HL-60 (cell line): ENCODE measurements at regions not wholly inside any gene's neighbourhood (a gene's known extent, or its start where the extent isn't known, plus 50 kb on each side); places are given as distances from the start of the nearest gene placed in this dataset.
A peak's percentile ranks its signal among the peaks of the same experiment; 100 is the strongest.

ENCODE experiments used
- DNase-seq, 2 experiments: peaks; one replicate each; pipeline ENCODE4 v3.0.0-alpha.2; 2010 to 2020; ENCODE audit warnings: low read depth in 1 of 2, low spot score in 1 of 2
- H3K27ac ChIP-seq: fragments of 250-450 bp; sonication (Bioruptor Pico); replicated peaks from 2 replicates; pipeline ENCODE4 v1.5.1; 2020; ENCODE audit warnings: mild to moderate bottlenecking, moderate library complexity
- H3K27me3 ChIP-seq: fragments of 250-450 bp; sonication (Bioruptor Pico); 2 replicates; pipeline ENCODE4 v1.5.1; 2021; ENCODE audit warnings: mild to moderate bottlenecking, moderate library complexity; ENCODE audit not compliant: insufficient read depth, poor library complexity, severe bottlenecking
- H3K4me3 ChIP-seq: replicated peaks from 2 replicates; pipeline ENCODE4 v1.5.1; 2011; ENCODE audit warnings: mild to moderate bottlenecking, control low read depth, low read length; ENCODE audit not compliant: insufficient read depth
- CTCF ChIP-seq: IDR thresholded peaks from one replicate; pipeline ENCODE4 v1.5.1; 2011; ENCODE audit warnings: low read length, control low read depth, inconsistent platforms; ENCODE audit not compliant: insufficient read depth
- GABPA ChIP-seq: IDR thresholded peaks from 2 replicates; pipeline ENCODE4 v1.6.1; 2012; ENCODE audit warnings: low read depth
- POLR2AphosphoS5 ChIP-seq: IDR thresholded peaks from 2 replicates; pipeline ENCODE4 v1.6.1; 2012; ENCODE audit warnings: low read depth
- REST ChIP-seq: IDR thresholded peaks from 2 replicates; pipeline ENCODE4 v1.6.1; 2012; ENCODE audit warnings: low read depth; ENCODE audit not compliant: insufficient replicate concordance
- SPI1 ChIP-seq: IDR thresholded peaks from 2 replicates; pipeline ENCODE4 v1.6.1; 2012; ENCODE audit warnings: low read depth, mild to moderate bottlenecking, borderline replicate concordance

GRCh38 chr6:103578115-103578514, 1281.6 kb downstream of the HACE1 start:
- no peak for TF ChIP-seq POLR2AphosphoS5
- TF ChIP-seq GABPA = no peak
- TF ChIP-seq SPI1 = no peak
- peak; percentile 75 for TF ChIP-seq REST
- no peak for TF ChIP-seq CTCF
- no peak overlapping the region for H3K4me3 ChIP-seq
- no peak overlapping the region for H3K27ac ChIP-seq
- DNase-seq = no peak
- H3K27me3 ChIP-seq = no peaks in the 10 kb centered on the region

- no peak for DNase-seq
- Histone ChIP-seq H3K27ac (no peak overlapping the region), H3K4me3 (no peak overlapping the region), H3K27me3 (no peaks in the 10 kb centered on the region)
- no peak for TF ChIP-seq REST
- no peak for TF ChIP-seq SPI1
- no peak for TF ChIP-seq POLR2AphosphoS5
- no peak for TF ChIP-seq CTCF
Measured at GRCh38 chr6:103570431-103570830, 1289.3 kb downstream of the HACE1 start.

GRCh38 chr6:103554911-103555310, 1304.8 kb downstream of the HACE1 start:
- Histone ChIP-seq H3K4me3 (no peak overlapping the region), H3K27me3 (no peaks in the 10 kb centered on the region), H3K27ac (no peak overlapping the region)
- TF ChIP-seq REST (no peak), POLR2AphosphoS5 (no peak), GABPA (no peak), CTCF (no peak), SPI1 (no peak)
- DNase-seq = no peak
